Endodermal cell (in vitro differentiated cells): ENCODE measurements at regions not wholly inside any gene's neighbourhood (a gene's known extent, or its start where the extent isn't known, plus 50 kb on each side); places are given as distances from the start of the nearest gene placed in this dataset.

Experiments
- DNase-seq: peaks from one replicate; pipeline ENCODE4 v3.0.0-alpha.2; 2017
- H3K27ac ChIP-seq: 2 replicates; pipeline ENCODE4 v1.5.1; 2013; ENCODE audit warnings: mild to moderate bottlenecking, low read depth, low read length, moderate library complexity
- H3K27me3 ChIP-seq: 2 replicates; pipeline ENCODE4 v1.6.1; 2013; ENCODE audit warnings: mild to moderate bottlenecking, low read length, moderate library complexity; ENCODE audit not compliant: insufficient read depth, control insufficient read depth, poor library complexity, severe bottlenecking
- H3K36me3 ChIP-seq: 2 replicates; pipeline ENCODE4 v1.7.0; 2013; ENCODE audit warnings: mild to moderate bottlenecking, low read length, moderate library complexity; ENCODE audit not compliant: control insufficient read depth, insufficient read depth
- H3K4me1 ChIP-seq: one replicate; pipeline ENCODE4 v1.7.0; 2013; ENCODE audit warnings: low read length; ENCODE audit not compliant: control insufficient read depth, insufficient read depth
- H3K4me3 ChIP-seq: 2 replicates; pipeline ENCODE4 v1.5.1; 2013; ENCODE audit warnings: mild to moderate bottlenecking, low read length, moderate library complexity
- H3K9ac ChIP-seq: 2 replicates; pipeline ENCODE4 v1.6.1; 2013; ENCODE audit warnings: mild to moderate bottlenecking, low read length, moderate library complexity; ENCODE audit not compliant: poor library complexity, severe bottlenecking; ENCODE audit errors: extremely low read depth
- H3K9me3 ChIP-seq: 2 replicates; pipeline ENCODE4 v1.6.1; 2013; ENCODE audit warnings: mild to moderate bottlenecking, low read length, moderate library complexity; ENCODE audit not compliant: control insufficient read depth
- H3K27ac Mint-ChIP-seq: 2 replicates; pipeline ENCODE4 v1.8.0; 2020; ENCODE audit warnings: mixed read lengths
- H3K27me3 Mint-ChIP-seq: 2 replicates; pipeline ENCODE4 v1.8.0; 2021; ENCODE audit warnings: mild to moderate bottlenecking, mixed read lengths; ENCODE audit not compliant: insufficient read depth
- H3K36me3 Mint-ChIP-seq: 2 replicates; pipeline ENCODE4 v1.8.0; 2020; ENCODE audit warnings: low read depth, mixed read lengths
- H3K4me1 Mint-ChIP-seq: 2 replicates; pipeline ENCODE4 v1.8.0; 2020; ENCODE audit warnings: mixed read lengths
- H3K4me3 Mint-ChIP-seq: 2 replicates; pipeline ENCODE4 v1.8.0; 2020; ENCODE audit warnings: mild to moderate bottlenecking, moderate library complexity, mixed read lengths
- H3K9me3 Mint-ChIP-seq: 2 replicates; pipeline ENCODE4 v1.8.0; 2020; ENCODE audit warnings: mild to moderate bottlenecking, mixed read lengths
- CTCF ChIP-seq: fragments of 200-600 bp; sonication (generic); conservative IDR thresholded peaks from 2 replicates; pipeline ENCODE4 v1.5.0; 2021; ENCODE audit warnings: antibody characterized with exemption, mild to moderate bottlenecking
- WGBS, 2 experiments: methylation state at CpG; one replicate each; pipeline versions ENCODE4 v1.1.5 to v1.1.7; 2013; ENCODE audit warnings: missing lambda C conversion rate in 2 of 2, mixed read lengths in 1 of 2; ENCODE audit not compliant: insufficient coverage in 1 of 2, insufficient read length in 1 of 2; 5-methylcytosine and 5-hydroxymethylcytosine counted together

GRCh38 chr14:73796415-73796814 lies 55.2 kb upstream of the PTGR2 start:
- DNase-seq = no peak
- H3K27me3 Mint-ChIP-seq = no peaks in the 10 kb centered on the region
- H3K9me3 ChIP-seq = no peaks in the 10 kb centered on the region
- H3K27ac ChIP-seq = no peak overlapping the region
- no peaks in the 10 kb centered on the region for H3K27me3 ChIP-seq
- no peaks in the 10 kb centered on the region for H3K36me3 Mint-ChIP-seq
- peaks cover 7% of the 10 kb centered on the region for H3K4me1 Mint-ChIP-seq
- H3K4me3 ChIP-seq = no peak overlapping the region
- H3K9me3 Mint-ChIP-seq = no peaks in the 10 kb centered on the region
- H3K36me3 ChIP-seq = no peaks in the 10 kb centered on the region
- H3K9ac ChIP-seq = no peak overlapping the region
- no peak for TF ChIP-seq CTCF
- no peak overlapping the region for H3K4me3 Mint-ChIP-seq
- no peak overlapping the region for H3K27ac Mint-ChIP-seq
- 86 to 91% methylated on average over 1 to 2 of the region's 2 CpGs for WGBS, 2 experiments
- H3K4me1 ChIP-seq = no peaks in the 10 kb centered on the region

- DNase-seq = no peak
- Histone ChIP-seq H3K27me3 (no peaks in the 10 kb centered on the region), H3K4me1 (no peaks in the 10 kb centered on the region), H3K36me3 (no peaks in the 10 kb centered on the region), H3K9me3 (no peaks in the 10 kb centered on the region), H3K27ac (no peak overlapping the region), H3K9ac (no peak overlapping the region), H3K4me3 (no peak overlapping the region)
- 96% methylated on average over 1 of the region's 1 CpG; no CpG with 5 or more reads in 1 of the 2 experiments for WGBS, 2 experiments
- Mint-ChIP-seq H3K4me3 (no peak overlapping the region), H3K9me3 (no peaks in the 10 kb centered on the region), H3K27ac (no peak overlapping the region), H3K27me3 (no peaks in the 10 kb centered on the region), H3K36me3 (no peaks in the 10 kb centered on the region), H3K4me1 (peaks cover 7% of the 10 kb centered on the region)
- no peak for TF ChIP-seq CTCF
Observed at GRCh38 chr14:73795974-73796373, 55.7 kb upstream of the PTGR2 start.

GRCh38 chr14:73795466-73795865 lies 56.2 kb upstream of the PTGR2 start:
- Mint-ChIP-seq H3K4me3 (no peak overlapping the region), H3K9me3 (no peaks in the 10 kb centered on the region), H3K36me3 (no peaks in the 10 kb centered on the region), H3K27me3 (no peaks in the 10 kb centered on the region), H3K4me1 (peaks cover 7% of the 10 kb centered on the region), H3K27ac (no peak overlapping the region)
- TF ChIP-seq CTCF = no peak
- H3K9me3 ChIP-seq = no peaks in the 10 kb centered on the region
- no peaks in the 10 kb centered on the region for H3K36me3 ChIP-seq
- no peaks in the 10 kb centered on the region for H3K27me3 ChIP-seq
- no peak overlapping the region for H3K27ac ChIP-seq
- WGBS, 2 experiments = 96 to 100% methylated on average over 3 of the region's 3 CpGs
- DNase-seq = no peak
- no peak overlapping the region for H3K4me3 ChIP-seq
- H3K9ac ChIP-seq = no peak overlapping the region
- H3K4me1 ChIP-seq = no peaks in the 10 kb centered on the region
